Caco-2 (cell line): ENCODE measurements at regions not wholly inside any gene's neighbourhood (a gene's known extent, or its start where the extent isn't known, plus 50 kb on each side); places are given as distances from the start of the nearest gene placed in this dataset.
"Not testable (repeated sequence)": the region's sequence is repeated elsewhere in the genome, so short reads cannot be mapped to it uniquely, and the experiment has no call there.

ENCODE experiments used
- BruUV-seq: library from RNA; stranded (reverse); fragments of 400-500 nt; replicated peaks from 2 replicates; lab custom pipeline; 2021; lab: Mats Ljungman, UMichigan
- CTCF ChIA-PET: fragments of 300-600 bp; sonication (Branson Sonifier 250); formaldehyde crosslinking; loops from one replicate; lab custom pipeline; 2022; ENCODE audit warnings: antibody characterized with exemption; lab: Charles Lee
- POLR2A ChIA-PET: fragments of 300-600 bp; sonication (Branson Sonifier 250); formaldehyde crosslinking; loops from one replicate; lab custom pipeline; 2022; ENCODE audit warnings: antibody characterized with exemption; lab: Charles Lee
- DNase-seq, 2 experiments: peaks; one replicate each; pipeline versions ENCODE4 v3.0.0 to v3.0.0-alpha.2; 2020 to 2022
- H3K27me3 ChIP-seq: replicated peaks from 2 replicates; pipeline ENCODE4 v1.6.0; 2011; ENCODE audit warnings: low read length; ENCODE audit not compliant: control insufficient read depth, insufficient read depth
- H3K36me3 ChIP-seq: 2 replicates; pipeline ENCODE4 v1.5.1; 2011; ENCODE audit warnings: low read length; ENCODE audit not compliant: control insufficient read depth, insufficient read depth
- H3K4me1 ChIP-seq: fragments of 250-450 bp; sonication (Bioruptor Pico); 2 replicates; pipeline ENCODE4 v1.5.1; 2020; ENCODE audit warnings: mild to moderate bottlenecking
- H3K4me3 ChIP-seq: 2 replicates; pipeline ENCODE4 v1.5.1; 2011; ENCODE audit warnings: low read depth, mild to moderate bottlenecking, control low read depth, low read length
- H3K9me3 ChIP-seq: fragments of 250-450 bp; sonication (Bioruptor Pico); 2 replicates; pipeline ENCODE4 v1.5.1; 2020; ENCODE audit warnings: mild to moderate bottlenecking, moderate library complexity
- H3K27ac Mint-ChIP-seq: one replicate; pipeline ENCODE4 v1.8.0; 2022; ENCODE audit warnings: mixed read lengths; ENCODE audit not compliant: unreplicated experiment
- H3K27me3 Mint-ChIP-seq: one replicate; pipeline ENCODE4 v1.8.0; 2022; ENCODE audit warnings: mixed read lengths; ENCODE audit not compliant: insufficient read depth, unreplicated experiment
- H3K36me3 Mint-ChIP-seq: one replicate; pipeline ENCODE4 v1.8.0; 2022; ENCODE audit warnings: mild to moderate bottlenecking, mixed read lengths; ENCODE audit not compliant: insufficient read depth, unreplicated experiment
- H3K4me1 Mint-ChIP-seq: one replicate; pipeline ENCODE4 v1.8.0; 2022; ENCODE audit warnings: low read depth, mixed read lengths; ENCODE audit not compliant: unreplicated experiment
- H3K4me3 Mint-ChIP-seq: one replicate; pipeline ENCODE4 v1.8.0; 2022; ENCODE audit warnings: mild to moderate bottlenecking, moderate library complexity, mixed read lengths; ENCODE audit not compliant: unreplicated experiment
- H3K9me3 Mint-ChIP-seq: one replicate; pipeline ENCODE4 v1.8.0; 2022; ENCODE audit warnings: mixed read lengths; ENCODE audit not compliant: unreplicated experiment
- intact Hi-C: fragments of 100-400 bp; cut with micrococcal nuclease; formaldehyde crosslinking; loops from one replicate; pipeline ENCODE4 v1.10.0; 2022; ENCODE audit not compliant: unreplicated experiment
- TF ChIP-seq, protein P1 (sequence below), 2 experiments: fragments of 200-600 bp in 1 of 2; IDR thresholded peaks; 1 replicate in 1 of 2; 2 replicates in 1 of 2; pipeline versions ENCODE4 v1.5.1 to v1.8.0; 2011 to 2022; ENCODE audit warnings: antibody characterized with exemption in 1 of 2, control low read depth in 1 of 2, inconsistent platforms in 1 of 2, low read depth in 1 of 2, low read length in 1 of 2, mild to moderate bottlenecking in 1 of 2, moderate library complexity in 1 of 2; ENCODE audit not compliant: insufficient read depth in 1 of 2, severe bottlenecking in 1 of 2, unreplicated experiment in 1 of 2

DNA sequence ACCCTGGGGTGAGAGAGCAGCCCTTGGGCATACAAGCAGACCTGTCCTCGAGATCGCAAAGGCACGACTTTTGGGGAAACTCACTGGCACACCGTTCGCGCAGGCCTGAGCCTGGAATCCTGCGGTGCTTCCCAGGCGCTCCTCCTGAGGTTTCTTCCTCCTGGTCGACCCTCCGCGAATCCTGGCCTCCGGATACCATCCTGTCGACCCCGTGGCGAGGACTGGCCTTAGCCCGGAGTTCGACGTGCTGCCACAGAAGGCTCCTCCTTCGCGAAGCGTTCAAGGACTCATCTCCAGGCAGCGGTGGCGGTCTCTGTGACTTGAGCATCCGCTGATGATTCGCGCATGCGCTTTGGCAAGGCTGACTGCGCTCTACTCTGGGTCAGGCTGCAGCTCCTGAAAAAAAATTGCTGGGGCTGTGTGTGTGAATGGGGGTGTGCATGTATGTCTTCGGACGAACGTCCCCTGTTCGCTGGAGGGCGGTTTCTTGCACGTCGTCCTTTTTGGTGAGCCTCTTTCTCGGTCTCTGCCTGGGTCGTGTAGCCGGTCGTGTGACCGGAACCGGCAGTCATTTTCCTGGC is 64.4 kb upstream of the ZNF527 start:
- Histone ChIP-seq H3K4me3 (no peak overlapping the region), H3K4me1 (no peaks in the 10 kb centered on the region), H3K27me3 (no peaks in the 10 kb centered on the region), H3K36me3 (no peaks in the 10 kb centered on the region), H3K9me3 (peaks cover 6% of the 10 kb centered on the region)
- Mint-ChIP-seq H3K27me3 (no peaks in the 10 kb centered on the region), H3K36me3 (no peaks in the 10 kb centered on the region), H3K9me3 (peaks cover 26% of the 10 kb centered on the region), H3K4me1 (no peaks in the 10 kb centered on the region), H3K4me3 (no peak overlapping the region), H3K27ac (no peak overlapping the region)
- intact Hi-C loops, result no loop called here
- ChIA-PET POLR2A (no interaction called here), CTCF (no interaction called here)
- no peak for DNase-seq
- BruUV-seq, result no TSS peak
- TF ChIP-seq, protein P1, sequence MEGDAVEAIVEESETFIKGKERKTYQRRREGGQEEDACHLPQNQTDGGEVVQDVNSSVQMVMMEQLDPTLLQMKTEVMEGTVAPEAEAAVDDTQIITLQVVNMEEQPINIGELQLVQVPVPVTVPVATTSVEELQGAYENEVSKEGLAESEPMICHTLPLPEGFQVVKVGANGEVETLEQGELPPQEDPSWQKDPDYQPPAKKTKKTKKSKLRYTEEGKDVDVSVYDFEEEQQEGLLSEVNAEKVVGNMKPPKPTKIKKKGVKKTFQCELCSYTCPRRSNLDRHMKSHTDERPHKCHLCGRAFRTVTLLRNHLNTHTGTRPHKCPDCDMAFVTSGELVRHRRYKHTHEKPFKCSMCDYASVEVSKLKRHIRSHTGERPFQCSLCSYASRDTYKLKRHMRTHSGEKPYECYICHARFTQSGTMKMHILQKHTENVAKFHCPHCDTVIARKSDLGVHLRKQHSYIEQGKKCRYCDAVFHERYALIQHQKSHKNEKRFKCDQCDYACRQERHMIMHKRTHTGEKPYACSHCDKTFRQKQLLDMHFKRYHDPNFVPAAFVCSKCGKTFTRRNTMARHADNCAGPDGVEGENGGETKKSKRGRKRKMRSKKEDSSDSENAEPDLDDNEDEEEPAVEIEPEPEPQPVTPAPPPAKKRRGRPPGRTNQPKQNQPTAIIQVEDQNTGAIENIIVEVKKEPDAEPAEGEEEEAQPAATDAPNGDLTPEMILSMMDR (IDR thresholded peaks at IDR 0.05; ENCODE audit: insufficient read depth in 1 of 2, low read depth in 1 of 2, low read length in 1 of 2, severe bottlenecking in 1 of 2, unreplicated experiment in 1 of 2), result no peak

DNA sequence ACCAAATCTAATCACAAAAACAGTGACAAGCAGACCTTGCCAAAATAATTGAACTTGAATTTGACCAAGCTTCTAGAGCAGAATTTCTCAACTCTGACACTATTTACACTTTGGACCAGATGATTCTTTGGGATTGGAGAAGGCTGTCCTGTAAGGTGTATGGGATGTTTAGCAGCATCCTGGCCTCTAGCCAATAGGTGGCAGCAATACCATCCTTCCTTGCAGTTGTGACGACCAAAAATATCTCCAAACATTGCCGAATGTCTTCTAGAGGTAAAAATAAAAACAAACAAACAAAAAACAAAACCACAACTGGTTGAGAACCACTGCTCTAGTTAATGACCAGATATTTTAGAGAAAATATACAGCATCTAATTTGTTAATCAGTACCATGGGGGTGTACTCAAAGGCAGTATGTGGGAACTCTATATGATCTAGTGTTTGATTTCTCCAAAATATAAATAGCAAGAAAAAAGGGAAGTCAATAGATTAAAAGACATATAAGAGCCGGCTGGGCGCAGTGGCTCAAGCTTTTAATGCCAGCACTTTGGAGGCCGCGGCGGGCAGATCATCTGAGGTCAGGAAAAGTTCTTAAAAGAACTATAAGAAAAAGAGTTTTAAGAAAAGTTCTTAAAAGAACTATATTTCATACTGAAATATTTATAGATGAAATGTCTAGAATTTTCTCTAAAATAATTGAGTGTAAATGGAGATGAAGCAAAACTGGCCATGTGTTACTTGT is 60.9 kb upstream of the ZNF527 start:
- intact Hi-C loops, result no loop called here
- H3K27me3 Mint-ChIP-seq, result no peaks in the 10 kb centered on the region
- CTCF ChIA-PET, result no interaction called here
- TF ChIP-seq, protein P1 (IDR thresholded peaks at IDR 0.05; ENCODE audit: insufficient read depth in 1 of 2, low read depth in 1 of 2, low read length in 1 of 2, severe bottlenecking in 1 of 2, unreplicated experiment in 1 of 2), result peak in 1 of 2 experiments; percentile 17
- no TSS peak for BruUV-seq
- no peaks in the 10 kb centered on the region for H3K36me3 Mint-ChIP-seq
- Histone ChIP-seq H3K36me3 (no peaks in the 10 kb centered on the region), H3K4me1 (no peaks in the 10 kb centered on the region), H3K9me3 (peaks cover 3% of the 10 kb centered on the region), H3K27me3 (no peaks in the 10 kb centered on the region), H3K4me3 (no peak overlapping the region)
- H3K9me3 Mint-ChIP-seq, result peaks cover 34% of the 10 kb centered on the region
- POLR2A ChIA-PET, result no interaction called here
- H3K4me1 Mint-ChIP-seq, result no peaks in the 10 kb centered on the region
- no peak overlapping the region for H3K27ac Mint-ChIP-seq
- no peak for DNase-seq
- H3K4me3 Mint-ChIP-seq, result no peak overlapping the region

DNA sequence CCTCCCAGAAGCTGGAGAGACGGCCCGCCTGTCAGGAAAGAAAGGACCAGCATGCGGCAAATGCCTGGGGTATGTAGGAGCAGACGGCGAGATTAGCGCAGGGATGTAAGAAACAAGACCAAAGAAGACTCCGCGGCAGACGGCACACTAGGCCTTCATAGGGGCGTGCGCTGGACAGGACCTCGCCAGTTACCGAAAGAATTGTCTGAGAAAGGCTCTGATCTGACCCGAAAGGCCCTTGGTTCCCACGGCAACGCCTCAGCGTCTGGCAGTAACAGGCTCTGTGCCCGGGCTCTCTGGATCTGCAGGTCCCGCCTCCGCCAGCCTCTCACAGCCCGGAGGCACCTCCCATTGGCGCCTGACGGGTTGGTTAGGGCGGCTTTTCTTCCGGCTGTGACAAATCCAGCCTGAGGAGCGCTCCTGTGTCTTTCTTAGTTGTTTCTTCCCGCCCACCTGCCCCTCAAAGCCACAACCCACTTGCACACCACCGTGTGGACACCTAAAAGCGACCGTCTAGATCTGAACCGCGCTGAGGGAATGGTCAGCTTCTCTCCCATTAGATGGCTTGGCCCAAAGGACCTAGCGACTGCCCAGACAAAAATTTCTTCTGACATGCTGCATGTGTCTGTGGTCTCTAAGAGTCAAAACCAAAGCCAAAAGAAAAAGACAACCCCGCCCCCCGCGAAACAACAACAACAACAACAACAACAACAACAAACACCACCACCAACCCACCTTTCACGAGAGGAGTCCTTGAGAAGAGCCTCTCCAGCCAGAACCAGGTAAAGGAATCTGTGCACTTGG is 58.2 kb upstream of the ZNF527 start:
- H3K36me3 Mint-ChIP-seq, CTCF ChIA-PET, intact Hi-C loops, H3K4me1 Mint-ChIP-seq, DNase-seq, BruUV-seq, H3K4me3 ChIP-seq, H3K27ac Mint-ChIP-seq, H3K4me1 ChIP-seq, H3K9me3 ChIP-seq, H3K27me3 Mint-ChIP-seq, H3K27me3 ChIP-seq, H3K36me3 ChIP-seq, POLR2A ChIA-PET: not testable (repeated sequence)
- peaks cover 26% of the 10 kb centered on the region for H3K9me3 Mint-ChIP-seq
- H3K4me3 Mint-ChIP-seq, result peak overlapping the region; percentile 40
